Osteoblast (primary cell): ENCODE measurements at regions not wholly inside any gene's neighbourhood (a gene's known extent, or its start where the extent isn't known, plus 50 kb on each side); places are given as distances from the start of the nearest gene placed in this dataset.

ENCODE experiments used
- DNase-seq: peaks from one replicate; pipeline ENCODE4 v3.0.0; 2011; ENCODE audit warnings: low spot score, mixed read lengths; ENCODE audit not compliant: insufficient read length; ENCODE audit errors: missing footprints
- H2AFZ ChIP-seq: 2 replicates; pipeline ENCODE4 v1.6.0; 2011; ENCODE audit warnings: mild to moderate bottlenecking, low read length
- H3K27ac ChIP-seq: 2 replicates; pipeline ENCODE4 v1.5.1; 2011; ENCODE audit warnings: mild to moderate bottlenecking, low read depth, low read length, moderate library complexity
- H3K27me3 ChIP-seq: 2 replicates; pipeline ENCODE4 v1.6.0; 2012; ENCODE audit warnings: mild to moderate bottlenecking, control low read depth, inconsistent platforms, low read length, moderate library complexity; ENCODE audit not compliant: insufficient read depth
- H3K36me3 ChIP-seq: 2 replicates; pipeline ENCODE4 v1.5.1; 2011; ENCODE audit warnings: mild to moderate bottlenecking, low read length, control low read depth, moderate library complexity; ENCODE audit not compliant: insufficient read depth
- H3K4me1 ChIP-seq: 2 replicates; pipeline ENCODE4 v1.5.1; 2011; ENCODE audit warnings: mild to moderate bottlenecking, low read length, control low read depth, moderate library complexity; ENCODE audit not compliant: insufficient read depth
- H3K4me2 ChIP-seq: 2 replicates; pipeline ENCODE4 v1.6.0; 2011; ENCODE audit warnings: mild to moderate bottlenecking, low read length; ENCODE audit not compliant: insufficient read depth
- H3K4me3 ChIP-seq: fragments of 200-600 bp; sonication (generic); 3 replicates; pipeline ENCODE4 v1.5.1; 2012; ENCODE audit warnings: mild to moderate bottlenecking, low read length, inconsistent platforms; ENCODE audit not compliant: insufficient read depth
- H3K79me2 ChIP-seq: 2 replicates; pipeline ENCODE4 v1.6.0; 2012; ENCODE audit warnings: mild to moderate bottlenecking, low read length, control low read depth, inconsistent platforms; ENCODE audit not compliant: insufficient read depth
- H3K9me3 ChIP-seq: 2 replicates; pipeline ENCODE4 v1.5.1; 2011; ENCODE audit warnings: low read depth, low read length, control low read depth
- H4K20me1 ChIP-seq: 2 replicates; pipeline ENCODE4 v1.6.0; 2012; ENCODE audit warnings: mild to moderate bottlenecking, low read length, control low read depth; ENCODE audit not compliant: insufficient read depth
- TF ChIP-seq, protein P1 (sequence below): IDR thresholded peaks from 2 replicates; pipeline ENCODE4 v1.5.1; 2011; ENCODE audit warnings: mild to moderate bottlenecking, low read depth, low read length, moderate library complexity; ENCODE audit errors: extremely low read depth

DNA sequence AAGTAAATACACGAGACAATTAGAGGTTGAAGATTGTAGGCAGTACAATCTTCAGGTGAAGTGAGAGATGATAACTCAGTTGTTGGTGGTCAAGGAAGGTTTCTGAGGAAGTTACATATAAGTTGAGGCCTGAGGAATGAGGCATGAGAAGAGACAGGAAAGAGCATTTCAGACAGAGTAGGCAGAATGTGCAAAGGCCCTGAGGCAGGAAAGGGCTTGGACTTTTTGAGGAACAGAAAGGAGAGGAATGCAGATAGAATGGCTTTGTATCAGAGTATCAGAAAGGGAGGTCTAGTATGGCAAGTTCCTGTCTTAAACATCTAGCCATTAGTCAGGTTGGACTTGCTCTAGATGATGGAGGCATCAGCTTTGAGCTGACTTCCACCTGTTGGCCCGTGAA, 122.5 kb downstream of the CAND1 start:
- TF ChIP-seq, protein P1, sequence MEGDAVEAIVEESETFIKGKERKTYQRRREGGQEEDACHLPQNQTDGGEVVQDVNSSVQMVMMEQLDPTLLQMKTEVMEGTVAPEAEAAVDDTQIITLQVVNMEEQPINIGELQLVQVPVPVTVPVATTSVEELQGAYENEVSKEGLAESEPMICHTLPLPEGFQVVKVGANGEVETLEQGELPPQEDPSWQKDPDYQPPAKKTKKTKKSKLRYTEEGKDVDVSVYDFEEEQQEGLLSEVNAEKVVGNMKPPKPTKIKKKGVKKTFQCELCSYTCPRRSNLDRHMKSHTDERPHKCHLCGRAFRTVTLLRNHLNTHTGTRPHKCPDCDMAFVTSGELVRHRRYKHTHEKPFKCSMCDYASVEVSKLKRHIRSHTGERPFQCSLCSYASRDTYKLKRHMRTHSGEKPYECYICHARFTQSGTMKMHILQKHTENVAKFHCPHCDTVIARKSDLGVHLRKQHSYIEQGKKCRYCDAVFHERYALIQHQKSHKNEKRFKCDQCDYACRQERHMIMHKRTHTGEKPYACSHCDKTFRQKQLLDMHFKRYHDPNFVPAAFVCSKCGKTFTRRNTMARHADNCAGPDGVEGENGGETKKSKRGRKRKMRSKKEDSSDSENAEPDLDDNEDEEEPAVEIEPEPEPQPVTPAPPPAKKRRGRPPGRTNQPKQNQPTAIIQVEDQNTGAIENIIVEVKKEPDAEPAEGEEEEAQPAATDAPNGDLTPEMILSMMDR: no peak
- Histone ChIP-seq H4K20me1 (no peaks in the 10 kb centered on the region), H3K9me3 (no peaks in the 10 kb centered on the region), H3K4me3 (no peak overlapping the region), H3K36me3 (no peaks in the 10 kb centered on the region), H3K27ac (no peak overlapping the region), H3K4me2 (no peak overlapping the region), H3K4me1 (peaks cover 4% of the 10 kb centered on the region), H3K79me2 (no peaks in the 10 kb centered on the region), H2AFZ (no peak overlapping the region), H3K27me3 (no peaks in the 10 kb centered on the region)
- no peak for DNase-seq

DNA sequence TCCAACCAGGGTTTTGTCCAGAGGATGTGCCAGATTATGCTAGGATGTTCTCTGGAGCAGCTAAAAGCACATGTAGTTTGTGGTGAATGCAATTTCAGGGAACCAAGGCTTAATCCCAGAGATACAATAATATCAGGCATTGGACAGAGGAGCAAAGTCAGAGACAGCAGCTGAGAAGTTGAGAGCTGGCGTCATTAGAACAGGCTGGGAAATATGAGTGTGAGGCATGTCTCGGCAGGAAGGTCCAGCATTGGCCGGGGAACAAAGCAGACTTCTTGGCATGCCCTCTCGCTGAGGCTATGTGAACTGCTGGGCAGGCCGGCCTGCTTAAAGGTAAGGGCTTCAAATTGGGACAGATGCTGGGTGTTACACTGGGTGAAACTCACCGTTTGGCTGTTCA, 125.4 kb downstream of the CAND1 start:
- no peak overlapping the region for H3K27ac ChIP-seq
- H3K4me3 ChIP-seq: no peak overlapping the region
- H3K27me3 ChIP-seq: no peaks in the 10 kb centered on the region
- DNase-seq: peak; percentile 47
- H3K9me3 ChIP-seq: no peaks in the 10 kb centered on the region
- TF ChIP-seq, protein P1: peak; percentile 43
- no peaks in the 10 kb centered on the region for H3K79me2 ChIP-seq
- no peaks in the 10 kb centered on the region for H4K20me1 ChIP-seq
- H3K4me2 ChIP-seq: no peak overlapping the region
- peaks cover 4% of the 10 kb centered on the region for H3K4me1 ChIP-seq
- H2AFZ ChIP-seq: peak overlapping the region; percentile 49
- H3K36me3 ChIP-seq: no peaks in the 10 kb centered on the region

DNA sequence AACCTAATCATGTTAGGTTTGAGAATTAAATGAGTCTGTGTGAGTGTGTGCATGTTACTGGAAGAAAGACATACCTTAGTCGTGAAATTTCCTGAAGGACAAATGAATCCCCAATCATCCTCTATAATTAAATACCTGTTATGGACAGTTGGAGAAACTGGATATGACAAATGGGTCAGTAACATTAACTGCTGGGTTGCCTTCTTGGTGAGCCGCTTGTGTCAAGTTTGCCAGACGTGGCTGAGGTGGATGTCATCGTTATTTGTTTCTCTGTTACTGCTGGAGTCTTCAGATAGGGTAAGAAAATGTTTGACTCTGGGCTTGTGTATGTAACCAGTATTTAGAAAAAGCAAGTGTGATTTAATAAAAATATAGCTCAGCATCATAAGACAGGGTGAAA, 131.6 kb downstream of the CAND1 start:
- TF ChIP-seq, protein P1: no peak
- DNase-seq: no peak

DNA sequence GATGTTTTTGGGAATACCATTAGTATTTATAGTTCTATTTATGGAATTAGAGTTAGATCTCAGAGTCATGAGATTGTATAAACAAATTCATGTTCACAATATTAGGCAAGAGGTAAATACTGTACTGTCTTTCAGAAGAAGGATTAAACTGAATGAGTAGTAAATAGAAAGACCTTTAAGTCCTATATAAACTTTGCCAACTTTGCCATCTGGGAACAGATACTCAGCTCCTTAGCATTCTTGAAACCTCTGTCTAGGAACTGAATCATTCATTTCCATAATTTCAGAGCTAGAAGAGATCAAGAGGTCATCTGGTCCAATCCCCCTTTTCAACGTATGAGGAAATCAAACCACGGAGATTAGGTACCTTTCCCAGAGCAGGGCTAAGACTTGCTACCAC, 141.1 kb downstream of the CAND1 start:
- H3K4me2 ChIP-seq: no peak overlapping the region
- H3K27ac ChIP-seq: no peak overlapping the region

More for the DNA sequence above, 131.6 kb downstream of the CAND1 start:
- Histone ChIP-seq H4K20me1 (no peaks in the 10 kb centered on the region), H3K27ac (no peak overlapping the region), H2AFZ (no peak overlapping the region), H3K4me1 (no peaks in the 10 kb centered on the region), H3K79me2 (no peaks in the 10 kb centered on the region), H3K4me3 (no peak overlapping the region), H3K4me2 (no peak overlapping the region), H3K27me3 (no peaks in the 10 kb centered on the region), H3K9me3 (no peaks in the 10 kb centered on the region), H3K36me3 (no peaks in the 10 kb centered on the region)

More for the DNA sequence above, 141.1 kb downstream of the CAND1 start:
- TF ChIP-seq, protein P1: no peak
- no peaks in the 10 kb centered on the region for H3K4me1 ChIP-seq
- no peaks in the 10 kb centered on the region for H3K79me2 ChIP-seq
- H4K20me1 ChIP-seq: no peaks in the 10 kb centered on the region
- H3K27me3 ChIP-seq: no peaks in the 10 kb centered on the region
- DNase-seq: peak; percentile 21
- no peaks in the 10 kb centered on the region for H3K9me3 ChIP-seq
- no peak overlapping the region for H3K4me3 ChIP-seq
- no peaks in the 10 kb centered on the region for H3K36me3 ChIP-seq
- no peak overlapping the region for H2AFZ ChIP-seq
